ENCODE measurements at regions not wholly inside any gene's neighbourhood (a gene's known extent, or its start where the extent isn't known, plus 50 kb on each side); places are given as distances from the start of the nearest gene placed in this dataset.

GRCh38 chr1:213584272-213584671, 403.5 kb upstream of the PROX1 start:
- Histone ChIP-seq H3K4me1 (ENCODE audit: low read length) (no peaks in the 10 kb centered on the region), H3K9me3 (ENCODE audit: insufficient read depth, low read length) (no peaks in the 10 kb centered on the region), H3K27me3 (ENCODE audit: low read depth, low read length) (peaks cover 20% of the 10 kb centered on the region), H2AFZ (ENCODE audit: low read depth, low read length) (no peak overlapping the region), H3K4me3 (ENCODE audit: low read length) (no peak overlapping the region), H3K4me2 (ENCODE audit: low read length) (no peak overlapping the region), H3K9ac (ENCODE audit: low read length) (no peak overlapping the region), H3K79me2 (ENCODE audit: low read length) (no peaks in the 10 kb centered on the region), H3K27ac (ENCODE audit: low read length) (no peak overlapping the region), H4K20me1 (ENCODE audit: insufficient read depth, low read length) (no peaks in the 10 kb centered on the region), H3K36me3 (replicated peaks; ENCODE audit: low read depth, low read length) (no peaks in the 10 kb centered on the region)
- no peak for TF ChIP-seq EZH2phosphoT487 (IDR thresholded peaks at IDR 0.05; ENCODE audit: low read depth)
- TF ChIP-seq, protein P1, sequence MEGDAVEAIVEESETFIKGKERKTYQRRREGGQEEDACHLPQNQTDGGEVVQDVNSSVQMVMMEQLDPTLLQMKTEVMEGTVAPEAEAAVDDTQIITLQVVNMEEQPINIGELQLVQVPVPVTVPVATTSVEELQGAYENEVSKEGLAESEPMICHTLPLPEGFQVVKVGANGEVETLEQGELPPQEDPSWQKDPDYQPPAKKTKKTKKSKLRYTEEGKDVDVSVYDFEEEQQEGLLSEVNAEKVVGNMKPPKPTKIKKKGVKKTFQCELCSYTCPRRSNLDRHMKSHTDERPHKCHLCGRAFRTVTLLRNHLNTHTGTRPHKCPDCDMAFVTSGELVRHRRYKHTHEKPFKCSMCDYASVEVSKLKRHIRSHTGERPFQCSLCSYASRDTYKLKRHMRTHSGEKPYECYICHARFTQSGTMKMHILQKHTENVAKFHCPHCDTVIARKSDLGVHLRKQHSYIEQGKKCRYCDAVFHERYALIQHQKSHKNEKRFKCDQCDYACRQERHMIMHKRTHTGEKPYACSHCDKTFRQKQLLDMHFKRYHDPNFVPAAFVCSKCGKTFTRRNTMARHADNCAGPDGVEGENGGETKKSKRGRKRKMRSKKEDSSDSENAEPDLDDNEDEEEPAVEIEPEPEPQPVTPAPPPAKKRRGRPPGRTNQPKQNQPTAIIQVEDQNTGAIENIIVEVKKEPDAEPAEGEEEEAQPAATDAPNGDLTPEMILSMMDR (IDR thresholded peaks at IDR 0.05; ENCODE audit: low read depth, low read length) = no peak

GRCh38 chr1:213585402-213585801, 402.4 kb upstream of the PROX1 start:
- Histone ChIP-seq H2AFZ (ENCODE audit: low read depth, low read length) (no peak overlapping the region), H4K20me1 (ENCODE audit: insufficient read depth, low read length) (no peaks in the 10 kb centered on the region), H3K4me2 (ENCODE audit: low read length) (no peak overlapping the region), H3K79me2 (ENCODE audit: low read length) (no peaks in the 10 kb centered on the region), H3K9me3 (ENCODE audit: insufficient read depth, low read length) (no peaks in the 10 kb centered on the region), H3K36me3 (replicated peaks; ENCODE audit: low read depth, low read length) (no peaks in the 10 kb centered on the region), H3K4me3 (ENCODE audit: low read length) (no peak overlapping the region), H3K9ac (ENCODE audit: low read length) (no peak overlapping the region), H3K27ac (ENCODE audit: low read length) (no peak overlapping the region), H3K4me1 (ENCODE audit: low read length) (no peaks in the 10 kb centered on the region), H3K27me3 (ENCODE audit: low read depth, low read length) (peaks cover 14% of the 10 kb centered on the region)
- TF ChIP-seq, protein P1 (IDR thresholded peaks at IDR 0.05; ENCODE audit: low read depth, low read length) = no peak
- TF ChIP-seq EZH2phosphoT487 (IDR thresholded peaks at IDR 0.05; ENCODE audit: low read depth) = no peak

- Histone ChIP-seq H3K4me2 (ENCODE audit: low read length) (no peak overlapping the region), H3K9me3 (ENCODE audit: insufficient read depth, low read length) (no peaks in the 10 kb centered on the region), H3K4me3 (ENCODE audit: low read length) (no peak overlapping the region), H3K79me2 (ENCODE audit: low read length) (no peaks in the 10 kb centered on the region), H3K4me1 (ENCODE audit: low read length) (no peaks in the 10 kb centered on the region), H2AFZ (ENCODE audit: low read depth, low read length) (no peak overlapping the region), H3K27me3 (ENCODE audit: low read depth, low read length) (peaks cover 12% of the 10 kb centered on the region), H3K36me3 (replicated peaks; ENCODE audit: low read depth, low read length) (no peaks in the 10 kb centered on the region), H4K20me1 (ENCODE audit: insufficient read depth, low read length) (no peaks in the 10 kb centered on the region), H3K9ac (ENCODE audit: low read length) (no peak overlapping the region), H3K27ac (ENCODE audit: low read length) (no peak overlapping the region)
- TF ChIP-seq, protein P1 (IDR thresholded peaks at IDR 0.05; ENCODE audit: low read depth, low read length) = no peak
- no peak for TF ChIP-seq EZH2phosphoT487 (IDR thresholded peaks at IDR 0.05; ENCODE audit: low read depth)
These were observed 401.7 kb upstream of the PROX1 start for GRCh38 chr1:213585959-213586586.

DNA sequence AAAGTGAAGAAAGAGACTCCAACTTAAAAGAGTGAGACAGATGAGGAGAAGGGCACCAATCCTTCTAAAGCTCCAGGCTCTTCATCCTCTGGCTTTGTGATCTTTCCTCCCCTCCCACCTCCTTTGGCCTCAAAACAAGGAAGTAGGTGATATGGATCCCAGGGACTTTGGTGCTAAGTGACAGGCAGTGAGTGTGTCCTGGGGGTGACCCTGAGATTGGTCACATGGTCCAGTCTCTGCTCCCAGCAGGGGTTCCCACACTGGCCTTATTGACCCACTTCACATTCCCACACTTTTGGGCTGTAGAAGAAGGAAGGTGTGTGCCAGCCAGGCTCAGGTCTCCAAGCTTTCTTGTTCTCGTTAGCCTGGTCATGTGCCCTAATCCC, 401.2 kb upstream of the PROX1 start:
- Histone ChIP-seq H3K4me1 (ENCODE audit: low read length) (no peaks in the 10 kb centered on the region), H3K27me3 (ENCODE audit: low read depth, low read length) (peaks cover 12% of the 10 kb centered on the region; the same call in 1 of the 2 replicates), H3K79me2 (ENCODE audit: low read length) (no peaks in the 10 kb centered on the region), H3K4me2 (ENCODE audit: low read length) (no peak overlapping the region), H3K9me3 (ENCODE audit: insufficient read depth, low read length) (no peaks in the 10 kb centered on the region), H3K36me3 (replicated peaks; ENCODE audit: low read depth, low read length) (no peaks in the 10 kb centered on the region), H3K27ac (ENCODE audit: low read length) (no peak overlapping the region), H3K4me3 (ENCODE audit: low read length) (no peak overlapping the region), H3K9ac (ENCODE audit: low read length) (no peak overlapping the region), H4K20me1 (ENCODE audit: insufficient read depth, low read length) (no peaks in the 10 kb centered on the region), H2AFZ (ENCODE audit: low read depth, low read length) (no peak overlapping the region)
- no peak for TF ChIP-seq EZH2phosphoT487 (IDR thresholded peaks at IDR 0.05; ENCODE audit: low read depth)
- TF ChIP-seq, protein P1 (IDR thresholded peaks at IDR 0.05; ENCODE audit: low read depth, low read length) = no peak
